Endothelial cell of hepatic sinusoid (primary cell): ENCODE measurements at regions not wholly inside any gene's neighbourhood (a gene's known extent, or its start where the extent isn't known, plus 50 kb on each side); places are given as distances from the start of the nearest gene placed in this dataset.
"Not testable (repeated sequence)": the region's sequence is repeated elsewhere in the genome, so short reads cannot be mapped to it uniquely, and the experiment has no call there.

Experiments
- in situ Hi-C: cut with HindIII; loops from 2 replicates; pipeline ENCODE4 v1.10.0; 2017; ENCODE audit warnings: low sequenced_read_pairs

DNA sequence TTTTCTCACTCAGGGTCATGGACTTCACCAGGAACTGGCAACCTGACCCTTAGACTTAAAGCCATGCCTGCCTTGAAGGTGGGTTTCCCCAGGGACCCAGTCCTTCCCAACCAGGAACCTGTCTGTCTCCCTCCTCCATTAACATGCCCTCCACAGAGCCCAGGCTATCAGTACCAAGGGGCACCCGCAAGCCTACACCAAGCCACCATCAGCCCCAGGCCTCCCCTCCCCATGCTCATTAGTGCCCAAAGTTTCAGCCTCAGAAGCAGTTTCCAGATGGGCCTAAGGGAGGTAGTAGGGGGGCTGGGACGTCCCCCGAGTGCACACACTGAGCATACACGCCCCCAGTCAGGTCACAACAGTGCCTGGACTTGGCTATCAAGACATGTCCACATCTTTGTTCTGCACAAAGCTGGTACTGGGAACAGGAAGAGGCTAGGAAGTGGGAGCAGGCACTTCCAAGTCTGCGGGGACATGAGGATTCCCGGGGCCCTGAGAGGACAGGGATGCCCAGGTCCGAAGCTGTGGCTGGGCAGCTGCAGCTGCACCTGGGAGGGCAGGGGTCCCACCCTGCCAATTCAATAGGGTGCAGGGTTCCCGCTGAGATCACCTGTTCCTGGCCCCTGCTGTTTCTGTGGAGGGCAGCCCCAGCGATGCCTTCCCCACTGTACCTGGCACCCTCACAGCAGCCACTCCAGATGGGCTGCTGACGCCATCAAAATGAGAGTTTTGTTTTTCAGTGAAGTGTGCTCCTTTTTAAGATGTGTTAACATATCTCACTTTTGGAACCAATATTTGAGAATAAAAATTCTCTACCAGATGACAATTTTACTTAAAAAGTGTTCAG is 731.4 kb downstream of the NR4A2 start:
- in situ Hi-C loops, result no loop called here

DNA sequence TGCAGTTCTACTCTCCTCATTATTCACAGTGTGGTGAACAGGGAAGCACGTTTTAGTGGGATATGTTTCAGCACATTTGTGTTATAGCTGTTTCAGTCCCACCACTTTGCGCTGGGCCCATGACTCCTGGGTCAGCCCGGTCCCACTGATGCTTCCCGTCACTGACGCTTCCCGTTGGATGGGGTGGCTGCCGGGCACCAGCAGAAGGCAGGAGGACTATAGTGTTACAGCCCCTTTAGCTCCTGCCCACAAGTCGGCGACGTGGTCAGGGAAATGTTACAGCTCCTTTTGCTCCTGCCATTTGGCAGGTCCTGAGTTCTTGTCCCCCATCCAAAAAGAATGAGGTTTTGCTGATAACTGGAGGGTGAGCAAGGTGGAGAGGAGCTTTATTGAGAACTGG is 732.2 kb downstream of the NR4A2 start:
- in situ Hi-C loops, result no loop called here

DNA sequence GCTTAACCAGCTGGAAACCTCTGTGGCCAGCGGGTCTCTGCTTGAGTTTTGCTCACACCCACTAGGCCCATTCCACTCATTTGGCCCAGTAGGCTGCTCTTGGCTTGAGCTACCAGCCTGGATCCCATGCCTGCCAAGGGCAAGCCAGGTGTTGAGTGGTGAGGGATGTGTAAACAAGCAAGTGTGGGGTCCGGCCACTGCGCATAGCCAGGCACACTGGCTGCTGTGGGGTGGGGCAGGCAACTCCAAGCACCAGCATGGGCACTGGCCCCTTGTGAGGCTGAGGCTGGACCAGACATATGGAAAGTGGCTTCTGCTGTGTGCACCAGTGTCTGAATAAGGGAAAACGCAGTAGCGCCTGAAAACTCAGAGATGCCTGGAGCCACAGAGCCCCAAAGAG is 732.7 kb downstream of the NR4A2 start:
- in situ Hi-C loops, result no loop called here

DNA sequence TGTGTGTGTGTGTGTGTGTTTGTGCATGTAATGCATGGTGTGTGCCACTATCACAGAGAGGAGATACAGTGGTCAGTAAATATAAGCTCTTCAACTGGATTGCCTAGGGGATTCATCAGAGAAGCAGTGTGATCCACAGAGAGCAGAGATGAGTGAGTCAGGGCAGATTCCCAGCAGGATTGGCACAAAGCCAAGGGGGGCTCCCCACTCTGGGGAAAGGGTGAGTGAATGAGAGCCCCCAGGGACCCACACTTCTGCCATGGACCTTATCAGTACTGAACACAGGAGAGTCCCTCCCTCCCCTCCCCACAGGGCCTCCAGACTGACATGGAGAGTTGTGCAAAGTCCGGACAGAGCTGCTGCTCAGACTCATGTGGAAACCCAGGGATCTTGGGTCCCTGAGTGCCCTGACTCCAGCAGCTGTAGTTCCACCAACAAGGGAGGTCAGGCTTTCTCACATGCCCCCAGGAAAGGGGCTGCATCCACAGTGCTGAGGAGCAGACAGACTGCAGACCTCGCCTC is 748.8 kb downstream of the NR4A2 start:
- in situ Hi-C loops, result no loop called here

DNA sequence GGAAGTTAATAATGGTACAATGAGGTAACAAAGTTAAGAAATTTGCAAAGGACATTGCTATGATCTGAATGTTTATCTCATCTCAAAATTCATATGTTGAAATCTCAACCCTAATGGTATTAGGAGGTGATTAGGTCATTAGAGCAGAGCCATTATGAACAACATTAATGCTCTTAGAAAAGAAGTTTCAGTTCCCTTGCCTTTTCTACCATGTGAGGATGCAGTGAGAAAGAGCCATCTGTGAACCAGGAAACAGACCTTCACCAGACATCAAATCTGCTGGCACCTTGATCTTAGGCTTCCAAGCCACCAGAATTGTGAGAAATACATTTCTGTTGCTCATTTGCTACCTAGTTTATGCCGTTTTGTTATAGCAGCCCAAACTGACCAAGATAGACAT is 757.6 kb downstream of the NR4A2 start:
- in situ Hi-C loops, result no loop called here

DNA sequence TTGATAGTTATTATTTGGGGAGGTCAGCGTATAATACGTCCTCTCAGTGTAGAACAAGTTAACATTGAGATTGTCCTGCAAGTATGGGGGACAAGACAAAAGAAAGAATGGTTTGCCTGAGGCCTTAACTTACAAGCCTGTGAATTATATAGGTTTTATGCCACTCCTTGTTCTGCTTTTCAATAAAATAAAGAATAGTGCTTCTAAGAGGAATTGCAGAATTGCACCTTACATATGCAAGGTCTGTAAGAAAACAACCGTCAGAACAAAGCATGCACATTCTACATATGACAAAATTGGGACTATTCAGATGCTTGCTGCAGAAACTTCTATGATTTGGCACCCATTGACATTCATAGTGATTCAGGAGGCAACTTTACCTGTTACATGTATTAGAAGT is 785.0 kb downstream of the NR4A2 start:
- in situ Hi-C loops, result no loop called here

DNA sequence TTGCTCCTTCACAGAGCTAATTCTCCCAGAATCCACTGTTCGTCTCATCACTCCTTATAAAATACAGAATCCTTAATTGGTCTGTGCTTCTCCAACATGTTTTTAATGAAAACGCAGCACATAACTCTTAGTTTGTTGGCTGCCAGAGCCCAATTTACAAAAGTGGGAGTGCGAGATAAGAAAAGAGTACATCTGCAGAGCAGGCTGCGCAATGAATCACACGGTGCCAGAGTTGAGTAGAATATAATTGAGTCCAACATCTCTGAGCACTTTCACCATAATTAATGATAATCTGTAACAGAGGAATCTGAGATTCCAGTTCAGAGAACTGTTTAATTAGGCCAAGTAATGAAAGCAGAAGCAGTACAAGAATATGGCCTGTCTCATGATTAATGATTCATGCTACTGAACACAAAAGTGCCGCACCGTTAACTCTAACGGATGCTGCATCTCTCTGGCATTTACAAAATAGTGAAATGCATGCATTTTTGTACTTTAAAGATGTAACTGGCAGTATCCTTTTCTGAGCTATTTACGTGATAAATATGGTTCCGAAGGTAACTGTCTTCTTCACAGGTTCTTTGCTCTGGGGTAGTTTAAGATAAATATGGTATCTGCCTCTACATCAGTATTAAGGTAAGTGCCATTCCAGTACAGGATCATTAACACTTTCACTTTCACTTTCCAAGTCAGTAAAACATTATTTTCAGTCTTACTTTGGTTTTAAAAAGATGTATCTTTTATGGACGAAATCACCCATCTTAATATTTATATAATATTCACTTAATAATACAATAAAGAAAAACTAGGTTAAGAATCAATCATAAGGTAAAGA is 785.6 kb downstream of the NR4A2 start:
- in situ Hi-C loops, result no loop called here

DNA sequence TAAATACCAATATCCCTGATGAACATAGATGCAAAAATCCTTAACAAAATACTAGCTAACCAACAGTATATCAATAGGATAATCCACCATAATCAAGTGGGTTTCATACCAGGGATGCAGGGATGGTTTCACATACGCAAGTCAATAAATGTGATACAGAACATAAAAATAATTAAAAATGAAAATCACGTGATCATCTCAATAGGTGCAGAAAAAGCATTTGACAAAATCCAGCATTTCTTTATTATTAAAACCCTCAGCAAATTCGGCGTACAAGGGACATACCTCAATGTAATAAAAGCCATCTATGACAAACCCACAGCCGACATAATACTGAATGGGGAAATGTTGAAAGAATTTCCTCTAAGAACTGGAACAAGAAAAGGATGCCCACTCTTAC is 793.5 kb downstream of the NR4A2 start:
- in situ Hi-C loops, result not testable (repeated sequence)

DNA sequence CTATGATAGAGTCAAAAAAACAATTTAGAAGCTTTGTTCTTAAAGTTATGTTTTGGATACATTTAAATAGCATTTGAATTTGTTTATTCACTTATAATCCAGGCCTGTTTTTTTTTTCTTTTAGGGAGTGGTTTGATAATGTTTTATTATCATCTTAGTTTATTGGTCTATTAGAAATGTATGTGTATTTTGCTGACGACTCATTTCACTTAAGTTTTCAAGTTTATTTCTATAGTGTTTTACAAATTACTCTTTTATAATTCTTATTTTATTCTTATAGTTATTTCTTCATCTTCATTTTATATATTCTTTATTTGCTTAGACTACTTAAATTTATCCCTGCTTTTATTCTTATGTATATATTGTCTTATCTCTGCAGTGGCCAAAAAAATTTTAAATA is 804.5 kb downstream of the NR4A2 start:
- in situ Hi-C loops, result loop anchor here (10.0 kb wide), 1 partner anchor 647 kb away; no protein-coding TSS in a partner anchor

DNA sequence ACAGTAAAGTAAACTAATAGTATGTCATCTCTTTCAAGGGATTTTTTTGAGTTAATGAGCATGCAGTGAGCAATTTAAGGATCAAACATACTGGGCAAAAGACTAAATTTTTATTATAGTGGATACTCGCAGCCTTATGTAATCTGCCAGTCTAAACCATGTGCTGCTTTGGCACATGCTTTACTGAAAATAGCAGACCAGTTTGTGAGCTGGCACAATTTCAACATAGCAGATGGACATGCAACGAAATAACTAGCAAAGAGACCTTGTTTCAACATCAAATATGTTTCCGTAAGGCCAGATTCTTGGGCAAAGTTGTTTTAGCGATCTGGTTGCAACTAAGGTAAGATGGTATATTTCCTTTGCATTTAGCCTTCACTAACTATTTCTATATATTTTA is 807.3 kb downstream of the NR4A2 start:
- in situ Hi-C loops, result loop anchor here (10.0 kb wide), 1 partner anchor 650 kb away; no protein-coding TSS in a partner anchor

DNA sequence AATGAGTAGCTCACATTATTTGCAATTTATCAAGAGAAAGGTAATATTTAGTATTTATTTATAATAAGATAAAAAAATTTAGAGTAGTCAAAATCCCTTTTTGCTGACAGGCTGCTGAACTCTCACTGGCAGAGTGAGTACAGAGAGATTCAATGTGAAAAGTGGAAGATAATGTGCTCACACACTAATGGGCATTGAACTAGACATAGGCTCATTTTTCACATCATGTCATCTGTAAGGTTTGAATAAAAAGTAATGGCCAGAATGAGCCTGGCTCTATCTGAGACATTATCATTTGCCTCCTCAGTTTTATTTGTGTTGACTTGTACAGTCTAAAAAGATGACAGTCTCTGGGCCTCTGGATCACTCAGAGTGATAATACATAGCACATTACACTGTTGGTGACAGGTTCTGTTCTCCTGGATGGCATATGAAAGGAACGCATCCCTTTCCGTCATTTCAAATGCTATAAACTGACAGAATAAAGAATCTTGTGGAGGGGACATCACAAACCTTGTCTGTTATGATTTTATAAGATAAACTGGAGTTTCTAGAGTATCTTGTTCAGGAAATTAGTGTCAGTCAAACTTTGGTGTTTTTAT is 812.9 kb downstream of the NR4A2 start:
- in situ Hi-C loops, result loop anchor here (10.0 kb wide), 1 partner anchor 655 kb away; no protein-coding TSS in a partner anchor

DNA sequence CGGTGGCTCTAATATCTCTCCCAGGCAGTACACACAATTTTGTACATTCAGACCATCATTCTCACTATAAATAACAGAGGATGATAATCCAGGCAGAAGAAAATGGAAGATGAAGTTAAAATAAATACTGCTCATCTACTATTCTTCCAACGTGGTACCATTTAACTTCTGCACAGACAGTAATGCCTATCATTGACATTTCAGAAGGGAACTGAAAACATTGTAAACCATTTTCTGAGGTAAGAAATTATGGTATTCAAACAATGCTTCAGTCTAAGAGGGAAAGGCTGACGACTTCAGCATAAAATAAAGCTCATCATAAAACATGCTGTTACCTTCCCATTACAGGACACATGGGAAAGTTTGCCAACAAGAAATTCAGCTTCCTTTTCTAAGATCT is 814.4 kb downstream of the NR4A2 start:
- in situ Hi-C loops, result no loop called here

DNA sequence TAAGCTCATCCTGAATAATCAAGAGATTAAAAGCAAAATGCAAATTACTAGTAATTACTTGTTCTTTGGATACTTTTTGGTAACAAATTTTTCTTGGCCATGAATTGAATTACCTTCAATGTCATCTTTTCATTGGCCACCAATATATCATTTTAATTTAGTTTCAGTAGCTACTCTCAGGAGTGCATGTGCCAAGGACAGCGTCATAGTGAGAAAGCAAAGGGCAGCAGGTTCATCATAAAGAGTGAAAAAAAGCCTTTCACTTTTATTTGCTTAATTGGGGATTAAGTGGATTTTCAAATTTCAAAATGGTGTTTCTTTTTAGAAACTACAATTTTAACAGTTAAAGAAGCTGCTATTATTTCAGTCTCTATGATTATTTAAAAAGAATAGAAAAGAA is 815.2 kb downstream of the NR4A2 start:
- in situ Hi-C loops, result no loop called here

DNA sequence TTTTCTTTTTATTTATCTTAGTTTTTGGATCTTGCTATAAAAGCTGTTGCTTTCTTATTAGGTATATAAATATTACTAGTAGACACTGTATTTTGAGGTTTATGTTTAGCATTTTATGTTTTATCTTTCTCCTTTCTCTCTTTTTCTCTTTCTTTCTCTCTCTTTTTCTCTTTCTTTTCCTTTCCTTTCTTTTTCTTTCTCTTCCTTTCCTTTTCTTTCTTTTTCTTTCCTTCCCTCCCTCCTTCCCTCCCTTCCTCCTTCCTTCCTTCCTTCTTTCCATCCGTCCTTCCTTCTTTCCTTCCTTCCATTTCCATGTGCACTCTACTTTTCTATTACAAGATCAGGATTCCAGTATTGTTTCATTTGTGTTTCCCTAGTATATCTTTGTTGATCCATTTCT is 814.8 kb downstream of the KCNJ3 start:
- in situ Hi-C loops, result no loop called here

DNA sequence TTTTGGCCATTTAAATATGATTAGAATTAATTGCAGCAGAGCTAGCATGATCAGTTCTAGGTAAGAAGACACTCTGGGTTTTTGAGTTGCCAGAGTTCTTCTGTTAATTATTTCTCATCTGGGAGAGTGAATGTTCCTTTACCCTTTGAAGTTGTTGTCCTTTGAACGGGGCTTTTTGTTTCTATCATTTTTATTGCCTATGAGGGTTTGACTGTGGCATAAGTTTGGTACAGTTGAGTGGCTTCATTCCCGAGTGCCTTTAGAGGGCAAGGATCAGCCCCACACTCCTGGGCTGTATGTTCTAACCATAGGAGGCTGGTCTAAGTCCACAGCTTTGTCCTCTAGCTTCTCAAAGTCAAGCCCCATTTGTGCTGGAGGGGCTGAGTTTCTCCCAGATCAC is 804.3 kb downstream of the KCNJ3 start:
- in situ Hi-C loops, result no loop called here

DNA sequence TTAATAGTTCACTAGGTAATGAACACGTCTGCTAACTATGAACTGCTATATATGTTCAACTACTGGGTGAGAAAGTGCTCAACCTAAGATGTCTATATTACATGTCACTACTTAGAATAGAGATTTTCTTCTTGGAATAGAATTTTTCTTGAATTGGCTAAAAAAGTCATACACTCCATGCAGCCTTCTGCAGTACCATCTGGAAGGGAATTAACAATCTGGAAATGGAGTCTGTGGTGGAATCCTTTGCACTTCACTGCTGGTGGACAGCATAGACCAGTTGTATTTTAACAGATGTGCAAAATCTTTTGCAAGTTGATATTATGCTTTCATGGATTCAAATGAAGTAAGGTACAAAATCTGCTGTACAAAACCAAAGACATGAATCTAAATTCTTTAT is 799.6 kb downstream of the KCNJ3 start:
- in situ Hi-C loops, result no loop called here

DNA sequence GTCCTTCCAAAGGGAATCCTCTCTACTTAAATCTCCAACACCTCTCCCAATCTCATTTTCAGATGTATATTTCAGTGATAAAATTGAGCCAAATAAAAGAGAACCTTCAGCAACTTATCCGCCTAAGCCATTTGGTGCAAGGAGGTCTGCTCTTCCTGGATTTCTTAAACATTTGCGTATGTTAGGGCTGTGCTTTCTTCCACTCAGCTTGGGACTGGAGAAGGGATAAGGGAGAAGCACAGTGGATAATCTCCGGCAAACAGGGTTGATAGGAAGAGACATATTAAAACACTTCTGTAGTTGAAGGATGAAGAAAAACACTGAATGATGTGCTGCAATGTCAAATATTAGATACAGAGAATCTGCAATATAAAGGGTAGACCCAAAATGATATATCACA is 796.2 kb downstream of the KCNJ3 start:
- in situ Hi-C loops, result no loop called here

DNA sequence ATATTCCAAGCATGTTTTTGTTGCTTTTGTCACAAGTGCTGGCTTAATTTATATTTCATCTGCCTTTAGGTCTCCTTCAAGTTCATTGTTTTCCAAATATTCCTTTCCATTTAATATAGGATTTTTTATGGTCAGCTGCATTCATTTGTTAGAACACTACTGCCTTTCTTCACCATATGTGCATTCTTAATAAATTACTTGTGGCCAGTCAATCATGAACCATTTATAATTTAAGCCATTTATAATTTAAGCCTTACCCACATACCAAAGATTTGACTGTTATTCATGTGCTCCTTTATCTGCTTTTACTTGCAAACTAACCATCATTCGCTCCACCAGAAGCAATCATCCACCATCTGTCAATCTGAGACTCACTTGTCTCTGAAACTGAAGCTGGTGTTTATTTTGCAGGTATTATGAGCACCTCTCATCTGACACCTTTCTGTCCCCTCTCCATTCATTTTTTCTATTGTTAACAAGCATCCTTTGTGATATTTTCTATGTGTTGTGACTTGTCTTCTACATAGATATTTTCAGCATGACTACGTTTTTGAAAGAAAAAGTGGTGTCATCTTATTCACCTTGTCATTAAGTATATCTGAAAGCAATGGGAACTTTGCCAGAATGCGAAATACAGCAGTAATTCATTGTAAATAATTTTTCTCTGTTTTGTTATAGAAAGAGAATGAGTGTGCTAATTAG is 786.8 kb downstream of the KCNJ3 start:
- in situ Hi-C loops, result no loop called here

DNA sequence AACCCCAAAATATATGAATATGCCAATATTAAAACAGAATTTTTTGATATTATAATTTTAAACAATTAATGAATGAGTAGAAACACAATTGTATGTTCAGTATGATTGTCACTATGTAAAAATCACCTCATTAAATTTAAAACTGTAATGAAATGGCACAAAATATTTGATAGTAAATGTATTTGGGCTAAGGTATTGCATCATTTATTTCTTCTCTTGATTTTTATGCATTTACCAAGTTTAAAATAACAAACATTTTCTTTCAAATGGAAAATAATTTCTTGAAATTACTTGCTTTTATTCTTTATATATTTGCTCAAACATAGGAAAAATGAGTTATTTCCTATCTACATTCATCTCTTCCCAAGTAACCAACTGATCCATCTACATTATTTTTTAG is 782.6 kb downstream of the KCNJ3 start:
- in situ Hi-C loops, result no loop called here

DNA sequence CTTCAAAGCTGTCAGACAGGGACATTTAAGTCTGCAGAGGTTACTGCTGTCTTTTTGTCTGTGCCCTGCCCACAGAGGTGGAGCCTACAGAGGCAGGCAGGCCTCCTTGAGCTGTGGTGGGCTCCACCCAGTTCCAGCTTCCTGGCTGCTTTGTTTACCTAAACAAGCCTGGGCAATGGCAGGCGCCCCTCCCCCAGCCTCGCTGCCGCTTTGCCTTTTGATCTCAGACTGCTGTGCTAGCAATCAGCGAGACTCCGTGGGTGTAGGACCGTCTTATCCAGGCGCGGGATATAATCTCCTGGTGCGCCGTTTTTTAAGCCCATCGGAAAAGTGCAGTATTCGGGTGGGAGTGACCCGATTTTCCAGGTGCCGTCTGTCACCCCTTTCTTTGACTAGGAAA is 773.5 kb downstream of the KCNJ3 start:
- in situ Hi-C loops, result not testable (repeated sequence)

DNA sequence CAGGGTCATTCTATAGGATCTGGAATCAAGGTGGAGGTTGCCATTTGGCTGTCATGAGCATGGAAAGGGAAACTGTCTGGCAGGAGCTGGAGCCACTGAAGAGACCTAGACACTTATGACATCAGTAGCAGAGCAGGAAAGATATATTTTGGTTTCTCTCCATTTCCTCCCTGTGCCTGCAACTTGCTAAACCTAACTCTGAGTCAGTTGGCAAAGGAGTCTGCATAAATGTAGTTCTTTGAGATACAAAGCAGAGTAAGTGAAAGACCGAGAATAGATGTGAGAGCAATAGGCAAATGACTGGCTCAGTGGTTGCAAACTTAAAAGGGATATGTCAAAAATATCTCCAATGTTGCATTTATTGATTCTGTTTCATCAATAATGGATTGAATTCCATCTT is 757.7 kb downstream of the KCNJ3 start:
- in situ Hi-C loops, result no loop called here
